ENCODE measurements at regions not wholly inside any gene's neighbourhood (a gene's known extent, or its start where the extent isn't known, plus 50 kb on each side); places are given as distances from the start of the nearest gene placed in this dataset.

GRCh38 chr9:99427260-99427659 lies 205.2 kb downstream of the SEC61B start:
- no peak for TF ChIP-seq POLR2AphosphoS5 (IDR thresholded peaks at IDR 0.05; ENCODE audit: low read depth, low read length)
- TF ChIP-seq POLR2A (IDR thresholded peaks at IDR 0.05; ENCODE audit: low read depth, low read length) = no peak
- no peak for TF ChIP-seq TAF1 (IDR thresholded peaks at IDR 0.05; ENCODE audit: borderline replicate concordance, low read depth, low read length)
